ENCODE measurements at regions not wholly inside any gene's neighbourhood (a gene's known extent, or its start where the extent isn't known, plus 50 kb on each side); places are given as distances from the start of the nearest gene placed in this dataset.

- DNase-seq, result no peak
These were observed 439.6 kb downstream of the GLRX3 start for GRCh38 chr10:130575756-130576285.

- DNase-seq, result no peak
These were observed 440.2 kb downstream of the GLRX3 start for GRCh38 chr10:130576427-130576826.

GRCh38 chr10:130577039-130577438 is 440.8 kb downstream of the GLRX3 start:
- no peak for DNase-seq

GRCh38 chr10:130578532-130579289 is 442.5 kb downstream of the GLRX3 start:
- DNase-seq, result no peak

GRCh38 chr10:130579913-130580312 is 443.7 kb downstream of the GLRX3 start:
- no peak for DNase-seq

GRCh38 chr10:130580975-130581374 is 444.8 kb downstream of the GLRX3 start:
- no peak for DNase-seq

- no peak for DNase-seq
These were observed 451.5 kb downstream of the GLRX3 start for GRCh38 chr10:130587718-130588117.

- DNase-seq, result no peak
These were observed 469.8 kb downstream of the GLRX3 start for GRCh38 chr10:130606001-130606405.

GRCh38 chr10:130607366-130607765 is 471.2 kb downstream of the GLRX3 start:
- DNase-seq, result no peak

GRCh38 chr10:130611239-130611638 is 475.0 kb downstream of the GLRX3 start:
- DNase-seq, result no peak

- DNase-seq, result no peak
These were observed 479.3 kb downstream of the GLRX3 start for GRCh38 chr10:130615457-130615856.

GRCh38 chr10:130617985-130618384 is 481.8 kb downstream of the GLRX3 start:
- DNase-seq, result no peak

- DNase-seq, result peak; percentile 37
These were observed 482.5 kb downstream of the GLRX3 start for GRCh38 chr10:130618647-130619046.

- DNase-seq, result no peak
These were observed 485.1 kb downstream of the GLRX3 start for GRCh38 chr10:130621231-130621775.

- DNase-seq, result no peak
These were observed 487.6 kb downstream of the GLRX3 start for GRCh38 chr10:130623680-130624267.

- no peak for DNase-seq
These were observed 491.3 kb downstream of the GLRX3 start for GRCh38 chr10:130627346-130628045.

GRCh38 chr10:130630135-130630534 is 493.9 kb downstream of the GLRX3 start:
- DNase-seq, result no peak

GRCh38 chr10:130631142-130632096 is 495.2 kb downstream of the GLRX3 start:
- no peak for DNase-seq

GRCh38 chr10:130634816-130635215 is 498.6 kb downstream of the GLRX3 start:
- no peak for DNase-seq

- peak; percentile 17 for DNase-seq
These were observed 499.3 kb downstream of the GLRX3 start for GRCh38 chr10:130635528-130635927.

- no peak for DNase-seq
These were observed 500.2 kb downstream of the GLRX3 start for GRCh38 chr10:130636313-130636930.

Measured in NCI-H1105 treated with DMSO at 0.1 percent for 48 hours (cell line).